HEK293T (cell line): ENCODE measurements at regions not wholly inside any gene's neighbourhood (a gene's known extent, or its start where the extent isn't known, plus 50 kb on each side); places are given as distances from the start of the nearest gene placed in this dataset.

Source experiments
- BHLHE40 ChIP-seq: fragments of 450-650 bp; IDR thresholded peaks from 2 replicates; pipeline ENCODE4 v1.6.1; 2016; ENCODE audit warnings: mild to moderate bottlenecking, moderate library complexity, borderline replicate concordance
- FOXM1 ChIP-seq: fragments of 450-650 bp; IDR thresholded peaks from 2 replicates; pipeline ENCODE4 v1.6.1; 2017; ENCODE audit warnings: mild to moderate bottlenecking, borderline replicate concordance
- NFRKB ChIP-seq: fragments of 450-650 bp; IDR thresholded peaks from 2 replicates; pipeline ENCODE4 v1.6.1; 2016; ENCODE audit warnings: mild to moderate bottlenecking, moderate library complexity
- ZNF384 ChIP-seq: fragments of 450-650 bp; IDR thresholded peaks from 2 replicates; pipeline ENCODE4 v1.6.1; 2016
- TF ChIP-seq, protein P1 (sequence below): fragments of 450-650 bp; IDR thresholded peaks from 2 replicates; pipeline ENCODE4 v1.6.1; 2016

DNA sequence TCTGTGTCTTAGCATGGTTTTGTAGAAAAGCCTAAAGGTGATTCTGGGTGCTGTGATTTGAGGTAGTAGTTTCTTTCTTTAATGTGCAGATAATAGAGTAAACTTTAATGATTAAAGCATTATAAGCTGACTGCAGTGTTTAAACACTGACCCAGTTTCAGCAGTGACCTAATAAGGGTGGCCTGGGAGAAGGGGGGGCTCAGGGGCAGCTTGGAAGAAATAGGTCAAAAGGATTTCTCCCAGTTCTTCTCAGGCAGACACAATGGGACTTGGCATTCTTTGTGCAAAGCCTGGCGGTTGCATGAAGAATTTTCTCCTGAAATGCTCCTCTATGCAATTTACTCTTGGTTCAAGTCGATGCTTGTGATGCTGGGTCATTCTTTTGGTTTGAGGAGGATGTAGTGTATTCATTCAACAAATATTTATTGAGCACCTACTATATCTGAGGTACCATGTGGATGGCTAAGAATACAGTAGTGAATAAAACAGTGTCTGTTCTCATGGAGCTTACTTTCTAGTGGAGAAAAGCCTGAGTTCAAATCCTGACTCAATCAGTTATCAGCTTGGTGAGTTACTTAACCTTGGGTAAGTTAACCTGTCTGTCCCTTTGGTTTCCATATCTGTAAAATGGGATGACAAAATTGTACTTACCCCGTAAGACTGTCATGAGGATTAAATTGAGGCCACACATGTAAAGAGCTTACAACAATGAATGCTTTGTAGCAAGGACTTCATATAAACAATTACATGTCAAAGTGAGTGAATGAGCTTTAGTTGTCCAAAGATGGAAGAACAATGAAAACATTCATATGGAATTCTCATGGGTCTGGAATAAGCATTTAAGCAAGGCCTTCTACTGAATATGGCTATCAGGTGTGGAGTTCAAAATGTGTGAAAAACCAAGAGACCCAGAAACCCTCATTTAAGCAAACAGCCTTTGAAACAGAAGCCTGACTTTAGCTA, 210.2 kb downstream of the KCNRG start:
- TF ChIP-seq, protein P1, sequence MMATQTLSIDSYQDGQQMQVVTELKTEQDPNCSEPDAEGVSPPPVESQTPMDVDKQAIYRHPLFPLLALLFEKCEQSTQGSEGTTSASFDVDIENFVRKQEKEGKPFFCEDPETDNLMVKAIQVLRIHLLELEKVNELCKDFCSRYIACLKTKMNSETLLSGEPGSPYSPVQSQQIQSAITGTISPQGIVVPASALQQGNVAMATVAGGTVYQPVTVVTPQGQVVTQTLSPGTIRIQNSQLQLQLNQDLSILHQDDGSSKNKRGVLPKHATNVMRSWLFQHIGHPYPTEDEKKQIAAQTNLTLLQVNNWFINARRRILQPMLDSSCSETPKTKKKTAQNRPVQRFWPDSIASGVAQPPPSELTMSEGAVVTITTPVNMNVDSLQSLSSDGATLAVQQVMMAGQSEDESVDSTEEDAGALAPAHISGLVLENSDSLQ: no peak
- no peak for TF ChIP-seq FOXM1
- TF ChIP-seq BHLHE40: no peak
- TF ChIP-seq NFRKB: no peak
- no peak for TF ChIP-seq ZNF384
